ENCODE measurements at regions not wholly inside any gene's neighbourhood (a gene's known extent, or its start where the extent isn't known, plus 50 kb on each side); places are given as distances from the start of the nearest gene placed in this dataset.

- Histone ChIP-seq H3K27ac (replicated peaks) (no peak overlapping the region), H3K9me3 (replicated peaks) (peaks cover 12% of the 10 kb centered on the region), H3K4me3 (no peak overlapping the region), H3K4me1 (no peaks in the 10 kb centered on the region), H3K36me3 (no peaks in the 10 kb centered on the region), H3K27me3 (ENCODE audit: low read depth) (no peaks in the 10 kb centered on the region)
- TF ChIP-seq, protein P1, sequence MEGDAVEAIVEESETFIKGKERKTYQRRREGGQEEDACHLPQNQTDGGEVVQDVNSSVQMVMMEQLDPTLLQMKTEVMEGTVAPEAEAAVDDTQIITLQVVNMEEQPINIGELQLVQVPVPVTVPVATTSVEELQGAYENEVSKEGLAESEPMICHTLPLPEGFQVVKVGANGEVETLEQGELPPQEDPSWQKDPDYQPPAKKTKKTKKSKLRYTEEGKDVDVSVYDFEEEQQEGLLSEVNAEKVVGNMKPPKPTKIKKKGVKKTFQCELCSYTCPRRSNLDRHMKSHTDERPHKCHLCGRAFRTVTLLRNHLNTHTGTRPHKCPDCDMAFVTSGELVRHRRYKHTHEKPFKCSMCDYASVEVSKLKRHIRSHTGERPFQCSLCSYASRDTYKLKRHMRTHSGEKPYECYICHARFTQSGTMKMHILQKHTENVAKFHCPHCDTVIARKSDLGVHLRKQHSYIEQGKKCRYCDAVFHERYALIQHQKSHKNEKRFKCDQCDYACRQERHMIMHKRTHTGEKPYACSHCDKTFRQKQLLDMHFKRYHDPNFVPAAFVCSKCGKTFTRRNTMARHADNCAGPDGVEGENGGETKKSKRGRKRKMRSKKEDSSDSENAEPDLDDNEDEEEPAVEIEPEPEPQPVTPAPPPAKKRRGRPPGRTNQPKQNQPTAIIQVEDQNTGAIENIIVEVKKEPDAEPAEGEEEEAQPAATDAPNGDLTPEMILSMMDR (IDR thresholded peaks at IDR 0.05; ENCODE audit: borderline replicate concordance) = no peak
- intact Hi-C loops (cut with micrococcal nuclease) = no loop called here
- DNase-seq = no peak
Measured at GRCh38 chr21:27840262-27840661, 873.4 kb upstream of the ADAMTS5 start.

GRCh38 chr21:27839512-27840115 is 872.7 kb upstream of the ADAMTS5 start:
- TF ChIP-seq, protein P1 (IDR thresholded peaks at IDR 0.05; ENCODE audit: borderline replicate concordance) = no peak
- no peak for DNase-seq
- intact Hi-C loops (cut with micrococcal nuclease) = no loop called here
- Histone ChIP-seq H3K9me3 (replicated peaks) (peaks cover 15% of the 10 kb centered on the region), H3K4me1 (no peaks in the 10 kb centered on the region), H3K36me3 (no peaks in the 10 kb centered on the region), H3K27ac (replicated peaks) (no peak overlapping the region), H3K4me3 (no peak overlapping the region), H3K27me3 (ENCODE audit: low read depth) (no peaks in the 10 kb centered on the region)

- intact Hi-C loops (cut with micrococcal nuclease) = no loop called here
- Histone ChIP-seq H3K4me3 (no peak overlapping the region), H3K4me1 (no peaks in the 10 kb centered on the region), H3K27ac (replicated peaks) (peak overlapping the region; percentile 49), H3K9me3 (replicated peaks) (peaks cover 15% of the 10 kb centered on the region), H3K27me3 (ENCODE audit: low read depth) (no peaks in the 10 kb centered on the region), H3K36me3 (no peaks in the 10 kb centered on the region)
- DNase-seq = no peak
- TF ChIP-seq, protein P1 (IDR thresholded peaks at IDR 0.05; ENCODE audit: borderline replicate concordance) = no peak
Measured at GRCh38 chr21:27838573-27838972, 871.7 kb upstream of the ADAMTS5 start.

DNA sequence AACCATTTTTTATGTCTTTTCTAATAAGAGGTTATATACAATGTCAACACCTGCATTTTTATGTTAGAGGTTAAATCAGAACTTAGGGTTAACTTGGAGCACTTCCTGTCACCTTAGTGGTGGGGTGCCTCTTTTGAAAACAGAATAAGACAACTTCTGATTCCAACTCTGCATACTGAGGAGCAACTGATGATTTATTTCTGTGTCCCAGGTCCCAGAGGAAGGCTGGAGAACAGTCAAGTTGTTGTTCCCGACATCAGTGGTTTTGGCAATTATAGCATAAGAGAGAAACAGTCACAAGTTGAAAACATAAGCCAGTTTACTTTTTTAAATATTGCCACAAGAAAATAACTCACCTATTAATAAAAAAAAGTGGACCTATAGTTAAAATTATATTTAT is 871.0 kb upstream of the ADAMTS5 start:
- Histone ChIP-seq H3K4me1 (no peaks in the 10 kb centered on the region), H3K27ac (replicated peaks) (peak overlapping the region; percentile 49), H3K9me3 (replicated peaks) (peaks cover 15% of the 10 kb centered on the region), H3K36me3 (no peaks in the 10 kb centered on the region), H3K4me3 (no peak overlapping the region), H3K27me3 (ENCODE audit: low read depth) (no peaks in the 10 kb centered on the region)
- TF ChIP-seq, protein P1 (IDR thresholded peaks at IDR 0.05; ENCODE audit: borderline replicate concordance) = no peak
- intact Hi-C loops (cut with micrococcal nuclease) = no loop called here
- DNase-seq = no peak

DNA sequence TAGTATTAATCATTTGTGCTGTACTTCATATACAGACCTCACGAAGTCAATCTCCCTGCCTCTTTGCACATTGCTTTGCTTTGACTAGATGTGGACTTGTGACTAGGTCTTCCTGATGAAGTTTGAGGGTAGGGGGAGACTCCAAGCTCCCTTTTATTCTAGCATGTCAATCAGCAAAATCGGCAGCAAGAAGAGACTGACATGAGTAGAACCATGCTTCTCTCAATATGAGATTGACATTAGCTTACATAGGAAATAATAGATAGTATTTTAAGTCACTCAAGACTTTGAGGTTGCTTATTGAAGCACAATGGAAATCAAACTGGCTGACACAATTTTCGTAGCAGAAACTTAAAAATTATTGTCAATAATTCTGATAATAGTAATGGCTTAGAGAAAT is 866.4 kb upstream of the ADAMTS5 start:
- no peak overlapping the region for H3K27ac ChIP-seq (replicated peaks)
- TF ChIP-seq, protein P1 (IDR thresholded peaks at IDR 0.05; ENCODE audit: borderline replicate concordance) = no peak
- H3K27me3 ChIP-seq (ENCODE audit: low read depth) = no peaks in the 10 kb centered on the region
- intact Hi-C loops (cut with micrococcal nuclease) = no loop called here
- no peak for DNase-seq
- peaks cover 9% of the 10 kb centered on the region for H3K9me3 ChIP-seq (replicated peaks)
- no peak overlapping the region for H3K4me3 ChIP-seq
- no peaks in the 10 kb centered on the region for H3K36me3 ChIP-seq
- H3K4me1 ChIP-seq = no peaks in the 10 kb centered on the region

Measured in left ventricle myocardium inferior (tissue), 1 donor.